ENCODE measurements at regions not wholly inside any gene's neighbourhood (a gene's known extent, or its start where the extent isn't known, plus 50 kb on each side); places are given as distances from the start of the nearest gene placed in this dataset.
"Not testable (repeated sequence)": the region's sequence is repeated elsewhere in the genome, so short reads cannot be mapped to it uniquely, and the experiment has no call there.

GRCh38 chr14:44783901-44784300 lies 177.8 kb downstream of the KLHL28 start:
- DNase-seq: no peak

- DNase-seq: no peak
Observed at GRCh38 chr14:44782775-44783238, 178.9 kb downstream of the KLHL28 start.

- no peak for DNase-seq
Observed at GRCh38 chr14:44780989-44781388, 180.8 kb downstream of the KLHL28 start.

GRCh38 chr14:44778604-44779003 lies 183.1 kb downstream of the KLHL28 start:
- no peak for DNase-seq

- no peak for DNase-seq
Observed at GRCh38 chr14:44777584-44777983, 184.2 kb downstream of the KLHL28 start.

- no peak for DNase-seq
Observed at GRCh38 chr14:44775248-44775647, 186.5 kb downstream of the KLHL28 start.

GRCh38 chr14:44774396-44774795 lies 187.4 kb downstream of the KLHL28 start:
- no peak for DNase-seq

- DNase-seq: no peak
Observed at GRCh38 chr14:44771496-44771895, 190.3 kb downstream of the KLHL28 start.

- DNase-seq: no peak
Observed at GRCh38 chr14:44770201-44770600, 191.5 kb downstream of the KLHL28 start.

- DNase-seq: no peak
Observed at GRCh38 chr14:44768935-44769334, 192.8 kb downstream of the KLHL28 start.

- DNase-seq: no peak
Observed at GRCh38 chr14:44767646-44768173, 194.0 kb downstream of the KLHL28 start.

GRCh38 chr14:44766285-44766684 lies 195.5 kb downstream of the KLHL28 start:
- DNase-seq: no peak

- DNase-seq: no peak
Observed at GRCh38 chr14:44763356-44763755, 198.4 kb downstream of the KLHL28 start.

GRCh38 chr14:44759277-44759676 lies 202.5 kb downstream of the KLHL28 start:
- no peak for DNase-seq

GRCh38 chr14:44756554-44756953 lies 205.2 kb downstream of the KLHL28 start:
- DNase-seq: no peak

GRCh38 chr14:44745371-44745770 lies 216.4 kb downstream of the KLHL28 start:
- no peak for DNase-seq

GRCh38 chr14:44742202-44742601 lies 219.5 kb downstream of the KLHL28 start:
- no peak for DNase-seq

GRCh38 chr14:44741431-44741830 lies 220.3 kb downstream of the KLHL28 start:
- DNase-seq: no peak

GRCh38 chr14:44736326-44736725 lies 225.4 kb downstream of the KLHL28 start:
- DNase-seq: no peak

GRCh38 chr14:44732144-44732543 lies 225.1 kb upstream of the FSCB start:
- DNase-seq: no peak

- DNase-seq: no peak
Observed at GRCh38 chr14:44730860-44731259, 223.8 kb upstream of the FSCB start.

- not testable (repeated sequence) for DNase-seq
Observed at GRCh38 chr14:44721395-44721794, 214.3 kb upstream of the FSCB start.

GRCh38 chr14:44720707-44721106 lies 213.6 kb upstream of the FSCB start:
- DNase-seq: no peak

GRCh38 chr14:44712024-44712815 lies 205.1 kb upstream of the FSCB start:
- no peak for DNase-seq

Measured in CD4-positive, alpha-beta T cell treated with Interleukin-21 for 1 hour (primary cell).